Endothelial cell of umbilical vein (primary cell): ENCODE measurements at regions not wholly inside any gene's neighbourhood (a gene's known extent, or its start where the extent isn't known, plus 50 kb on each side); places are given as distances from the start of the nearest gene placed in this dataset.

Source experiments
- MYC ChIP-seq: IDR thresholded peaks from one replicate; pipeline ENCODE4 v1.6.1; 2011; ENCODE audit warnings: mild to moderate bottlenecking, low read depth, low read length
- TF ChIP-seq, protein P1 (sequence below): IDR thresholded peaks from 2 replicates; pipeline ENCODE4 v1.6.1; 2011; ENCODE audit not compliant: insufficient read depth, insufficient read length

DNA sequence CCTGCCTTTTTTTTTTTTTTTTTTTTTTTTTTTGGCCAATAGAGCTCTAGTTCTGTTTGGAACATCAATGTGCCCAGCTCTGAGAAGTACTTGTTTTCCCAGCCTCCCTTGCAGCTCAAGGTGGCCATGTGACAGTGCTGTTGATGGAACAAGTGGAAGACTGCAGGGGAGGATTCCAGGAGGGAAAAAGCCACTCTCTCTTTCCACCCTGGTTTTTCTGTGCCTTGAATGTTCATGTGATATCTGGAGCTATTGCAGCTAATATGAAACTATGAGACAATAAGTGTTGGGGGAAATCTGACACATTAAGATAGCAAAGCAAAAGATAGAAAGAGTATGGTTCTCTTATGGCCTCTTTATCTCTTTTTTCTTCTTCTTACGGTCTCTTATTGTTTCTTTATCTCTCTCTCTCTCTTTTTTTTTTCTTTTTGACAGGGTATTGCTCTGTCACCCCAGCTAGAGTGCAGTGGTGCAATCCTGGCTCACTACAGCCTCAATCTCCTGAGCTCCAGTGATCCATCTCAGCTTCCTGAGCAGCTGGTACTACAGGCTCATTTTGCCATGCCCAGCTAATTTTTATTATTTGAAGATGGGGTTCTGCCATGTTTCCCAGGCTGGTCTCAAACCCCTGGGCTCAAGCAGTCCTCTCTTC is 192.0 kb upstream of the LNX1 start:
- no peak for TF ChIP-seq MYC
- TF ChIP-seq, protein P1, sequence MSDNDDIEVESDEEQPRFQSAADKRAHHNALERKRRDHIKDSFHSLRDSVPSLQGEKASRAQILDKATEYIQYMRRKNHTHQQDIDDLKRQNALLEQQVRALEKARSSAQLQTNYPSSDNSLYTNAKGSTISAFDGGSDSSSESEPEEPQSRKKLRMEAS = no peak
